IMR-90 (cell line): ENCODE measurements at regions not wholly inside any gene's neighbourhood (a gene's known extent, or its start where the extent isn't known, plus 50 kb on each side); places are given as distances from the start of the nearest gene placed in this dataset.

Source experiments
- ATAC-seq: fragments of 200-7000 bp; cut with Tn5 transposase; 2 replicates; pipeline ENCODE4 v1.9.1; 2020; ENCODE audit warnings: low read depth, mild to moderate bottlenecking, moderate library complexity
- BruUV-seq: library from RNA; stranded (reverse); fragments of 400-500 nt; replicated peaks from 2 replicates; lab custom pipeline; 2021; lab: Mats Ljungman, UMichigan
- CTCF ChIA-PET: fragments of 300-600 bp; formaldehyde crosslinking; extraction: SDS; loops from one replicate; lab custom pipeline; 2021; ENCODE audit warnings: antibody characterized with exemption; lab: Yijun Ruan, JAX
- POLR2A ChIA-PET: fragments of 300-600 bp; sonication (Branson Sonifier 250); formaldehyde crosslinking; loops from one replicate; lab custom pipeline; 2022; ENCODE audit warnings: antibody characterized with exemption; ENCODE audit not compliant: unreplicated experiment; lab: Charles Lee
- DNase-seq: peaks from one replicate; pipeline ENCODE4 v3.0.0; 2013
- H2AFZ ChIP-seq: replicated peaks from 2 replicates; pipeline ENCODE3; 2013; ENCODE audit warnings: low read length, mild to moderate bottlenecking; ENCODE audit not compliant: poor library complexity
- H2AK5ac ChIP-seq: 2 replicates; pipeline ENCODE4 v1.6.1; 2013; ENCODE audit warnings: low read depth, low read length, inconsistent platforms
- H2AK9ac ChIP-seq: replicated peaks from 2 replicates; pipeline ENCODE3; 2013; ENCODE audit warnings: mild to moderate bottlenecking, low read depth, low read length, moderate library complexity; ENCODE audit not compliant: poor library complexity
- H2BK120ac ChIP-seq: 2 replicates; pipeline ENCODE4 v1.6.1; 2013; ENCODE audit warnings: low read depth, low read length, inconsistent platforms
- H2BK15ac ChIP-seq: 3 replicates; pipeline ENCODE4 v1.6.1; 2013; ENCODE audit warnings: low read depth, low read length, inconsistent platforms
- H2BK20ac ChIP-seq: 2 replicates; pipeline ENCODE4 v1.6.1; 2013; ENCODE audit warnings: low read depth, mild to moderate bottlenecking, inconsistent platforms, low read length, moderate library complexity
- H2BK5ac ChIP-seq: 2 replicates; pipeline ENCODE4 v1.6.1; 2013; ENCODE audit warnings: mild to moderate bottlenecking, low read depth, low read length, inconsistent platforms; ENCODE audit not compliant: poor library complexity, severe bottlenecking
- H3K14ac ChIP-seq: replicated peaks from 2 replicates; pipeline ENCODE4 v1.6.1; 2013; ENCODE audit warnings: low read depth, low read length, inconsistent platforms
- H3K18ac ChIP-seq: 2 replicates; pipeline ENCODE4 v1.6.1; 2013; ENCODE audit warnings: low read depth, low read length, control low read depth
- H3K23ac ChIP-seq: 2 replicates; pipeline ENCODE4 v1.6.1; 2013; ENCODE audit warnings: low read depth, low read length, inconsistent platforms
- H3K27ac ChIP-seq: 2 replicates; pipeline ENCODE4 v1.5.1; 2013; ENCODE audit warnings: mild to moderate bottlenecking, control low read depth, low read length; ENCODE audit not compliant: insufficient read depth
- H3K27me3 ChIP-seq: 2 replicates; pipeline ENCODE4 v1.6.1; 2013; ENCODE audit warnings: low read length; ENCODE audit not compliant: control insufficient read depth, insufficient read depth
- H3K36me3 ChIP-seq: 2 replicates; pipeline ENCODE4 v1.6.1; 2013; ENCODE audit warnings: low read length, mixed read lengths; ENCODE audit not compliant: control insufficient read depth, insufficient read depth
- H3K4ac ChIP-seq: 2 replicates; pipeline ENCODE4 v1.6.1; 2013; ENCODE audit warnings: low read depth, low read length, inconsistent platforms
- H3K4me1 ChIP-seq: 2 replicates; pipeline ENCODE4 v1.6.1; 2013; ENCODE audit warnings: low read length, mixed read lengths; ENCODE audit not compliant: control insufficient read depth, insufficient read depth
- H3K4me2 ChIP-seq: 2 replicates; pipeline ENCODE4 v1.6.1; 2013; ENCODE audit warnings: low read depth, mild to moderate bottlenecking, control low read depth, low read length, moderate library complexity
- H3K4me3 ChIP-seq: 2 replicates; pipeline ENCODE4 v1.5.1; 2013; ENCODE audit warnings: low read depth, mild to moderate bottlenecking, control low read depth, low read length, moderate library complexity; ENCODE audit not compliant: insufficient read depth
- H3K56ac ChIP-seq: 2 replicates; pipeline ENCODE4 v1.6.1; 2013; ENCODE audit warnings: low read length, inconsistent platforms; ENCODE audit not compliant: insufficient read depth; ENCODE audit errors: extremely low read depth
- H3K79me1 ChIP-seq, 2 experiments: 2 replicates each; pipeline ENCODE4 v1.6.1; 2013; ENCODE audit warnings: low read length in 2 of 2, inconsistent platforms in 1 of 2, low read depth in 1 of 2
- H3K9ac ChIP-seq: 2 replicates; pipeline ENCODE4 v1.6.1; 2013; ENCODE audit warnings: low read depth, low read length, control low read depth
- H3K9me1 ChIP-seq: 2 replicates; pipeline ENCODE4 v1.6.1; 2013; ENCODE audit warnings: low read length, inconsistent platforms; ENCODE audit not compliant: insufficient read depth
- H3K9me3 ChIP-seq: 2 replicates; pipeline ENCODE4 v1.6.1; 2013; ENCODE audit warnings: low read length; ENCODE audit not compliant: control insufficient read depth, insufficient read depth
- H4K20me1 ChIP-seq: 2 replicates; pipeline ENCODE4 v1.6.1; 2013; ENCODE audit warnings: low read length, inconsistent platforms; ENCODE audit not compliant: insufficient read depth
- H4K5ac ChIP-seq: 2 replicates; pipeline ENCODE4 v1.6.1; 2013; ENCODE audit warnings: mild to moderate bottlenecking, low read depth, low read length, control low read depth
- H4K8ac ChIP-seq, 2 experiments: 2 replicates each; pipeline ENCODE4 v1.6.1; 2013; ENCODE audit warnings: low read depth in 2 of 2, low read length in 2 of 2, control low read depth in 1 of 2, inconsistent platforms in 1 of 2
- H4K91ac ChIP-seq: 2 replicates; pipeline ENCODE4 v1.6.1; 2013; ENCODE audit warnings: low read depth, low read length, inconsistent platforms; ENCODE audit not compliant: insufficient read depth
- BHLHE40 ChIP-seq: fragments of 150-350 bp; IDR thresholded peaks from 2 replicates; pipeline ENCODE4 v1.6.1; 2016; ENCODE audit warnings: mild to moderate bottlenecking, low read depth, low read length
- CEBPB ChIP-seq: IDR thresholded peaks from 2 replicates; pipeline ENCODE4 v1.6.1; 2012; ENCODE audit warnings: low read depth, low read length, improper control_type of control experiment
- CHD1 ChIP-seq: IDR thresholded peaks from 2 replicates; pipeline ENCODE4 v1.6.1; 2012; ENCODE audit warnings: low read depth, low read length, improper control_type of control experiment
- FOS ChIP-seq: fragments of 150-350 bp; IDR thresholded peaks from 2 replicates; pipeline ENCODE4 v1.6.1; 2016; ENCODE audit warnings: low read depth, low read length
- MAFK ChIP-seq: IDR thresholded peaks from 2 replicates; pipeline ENCODE4 v1.6.1; 2012; ENCODE audit warnings: low read depth, low read length, improper control_type of control experiment
- MAZ ChIP-seq: IDR thresholded peaks from 2 replicates; pipeline ENCODE4 v1.6.1; 2012; ENCODE audit warnings: low read depth, mild to moderate bottlenecking, low read length, improper control_type of control experiment, moderate library complexity, borderline replicate concordance
- MXI1 ChIP-seq: IDR thresholded peaks from 2 replicates; pipeline ENCODE4 v1.6.1; 2012; ENCODE audit warnings: low read depth, mild to moderate bottlenecking, low read length, moderate library complexity, borderline replicate concordance
- NFE2L2 ChIP-seq: fragments of 150-350 bp; IDR thresholded peaks from 2 replicates; pipeline ENCODE4 v1.6.1; 2016; ENCODE audit warnings: low read depth, mild to moderate bottlenecking, low read length
- POLR2A ChIP-seq: IDR thresholded peaks from 2 replicates; pipeline ENCODE4 v1.6.1; 2012; ENCODE audit warnings: mild to moderate bottlenecking, low read depth, low read length
- RAD21 ChIP-seq: IDR thresholded peaks from 2 replicates; pipeline ENCODE4 v1.6.1; 2012; ENCODE audit warnings: low read length, improper control_type of control experiment
- RCOR1 ChIP-seq: IDR thresholded peaks from 2 replicates; pipeline ENCODE4 v1.6.1; 2012; ENCODE audit warnings: mild to moderate bottlenecking, low read length, improper control_type of control experiment; ENCODE audit not compliant: insufficient replicate concordance
- RFX5 ChIP-seq: IDR thresholded peaks from 2 replicates; pipeline ENCODE4 v1.8.0; 2012; ENCODE audit warnings: low read depth, mild to moderate bottlenecking, low read length, moderate library complexity
- SMC3 ChIP-seq: fragments of 150-350 bp; IDR thresholded peaks from 2 replicates; pipeline ENCODE4 v1.6.1; 2016; ENCODE audit warnings: low read depth, mild to moderate bottlenecking, antibody characterized with exemption, low read length, moderate library complexity
- WGBS, 2 experiments: methylation state at CpG; one replicate each; pipeline versions ENCODE4 v1.1.5 to v1.1.7; 2013; ENCODE audit warnings: missing lambda C conversion rate in 2 of 2; ENCODE audit not compliant: insufficient read length in 1 of 2; ENCODE audit errors: extremely low coverage in 2 of 2; 5-methylcytosine and 5-hydroxymethylcytosine counted together
- dilution Hi-C: fragments of 300-500 bp; cut with HindIII; formaldehyde crosslinking; loops from one replicate; pipeline ENCODE4 v1.14.3; 2018; ENCODE audit warnings: low sequenced_read_pairs; ENCODE audit not compliant: unreplicated experiment
- in situ Hi-C: fragments of 300-500 bp; cut with MboI; formaldehyde crosslinking; loops from 3 replicates; pipeline ENCODE4 v1.14.3; 2019; ENCODE audit warnings: low sequenced_read_pairs, inconsistent platforms, mixed read lengths
- intact Hi-C: fragments of 100-400 bp; cut with micrococcal nuclease; formaldehyde crosslinking; loops from 2 replicates; pipeline ENCODE4 v1.10.0; 2022
- TF ChIP-seq, protein P1 (sequence below): conservative IDR thresholded peaks from 2 replicates; pipeline ENCODE4 v1.5.1; 2012; ENCODE audit warnings: mild to moderate bottlenecking, low read depth, low read length, improper control_type of control experiment
- TF ChIP-seq, protein P2 (sequence below): fragments of 150-350 bp; IDR thresholded peaks from 2 replicates; pipeline ENCODE4 v1.6.1; 2016; ENCODE audit warnings: low read depth, mild to moderate bottlenecking, low read length, moderate library complexity, borderline replicate concordance
- TF ChIP-seq, protein P3 (sequence below): fragments of 150-350 bp; IDR thresholded peaks from 2 replicates; pipeline ENCODE4 v1.6.1; 2017; ENCODE audit warnings: mild to moderate bottlenecking, antibody characterized with exemption, low read length, low read depth

DNA sequence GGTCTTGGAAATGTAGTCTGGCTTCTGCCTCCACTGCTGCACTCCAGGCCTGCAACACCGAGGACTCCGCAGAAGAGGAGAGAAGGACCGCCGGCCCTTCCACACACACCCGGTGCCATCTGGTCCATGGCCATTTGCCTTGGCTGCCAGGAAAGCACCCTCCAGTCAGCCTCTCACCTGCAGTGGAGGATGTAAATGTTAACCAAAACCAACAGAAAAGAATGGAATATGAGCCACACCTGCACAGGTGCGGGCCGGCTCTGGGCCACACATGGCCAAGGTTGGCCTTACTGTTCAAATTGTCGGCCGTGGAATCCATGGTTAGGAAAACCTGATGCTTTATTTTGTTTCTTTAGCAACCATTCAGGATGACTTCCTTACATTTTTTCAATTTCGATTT is 178.3 kb upstream of the C2CD4B start:
- Histone ChIP-seq H3K14ac (no peak overlapping the region), H4K20me1 (no peaks in the 10 kb centered on the region), H4K91ac (no peak overlapping the region), H2BK15ac (no peak overlapping the region), H3K56ac (no peak overlapping the region), H3K79me1 (no peaks in the 10 kb centered on the region), H3K9ac (no peak overlapping the region), H2BK120ac (no peak overlapping the region), H2AFZ (no peak overlapping the region), H3K4me3 (no peak overlapping the region), H3K18ac (no peak overlapping the region), H2BK5ac (no peak overlapping the region), H3K9me1 (no peaks in the 10 kb centered on the region; the same call in 1 of the 2 replicates), H3K4me2 (no peak overlapping the region), H3K36me3 (no peaks in the 10 kb centered on the region), H3K27me3 (peaks cover 15% of the 10 kb centered on the region), H2AK5ac (no peak overlapping the region), H3K23ac (no peak overlapping the region), H3K4ac (no peak overlapping the region), H3K4me1 (no peaks in the 10 kb centered on the region; the same call in 1 of the 2 replicates), H4K8ac (no peak overlapping the region), H2BK20ac (no peak overlapping the region), H4K5ac (no peak overlapping the region), H2AK9ac (no peak overlapping the region), H3K9me3 (no peaks in the 10 kb centered on the region), H3K27ac (no peak overlapping the region)
- dilution Hi-C loops (no loop called here), intact Hi-C loops (no loop called here), in situ Hi-C loops (no loop called here)
- TF ChIP-seq FOS (no peak), POLR2A (no peak), NFE2L2 (no peak), RCOR1 (no peak), MAZ (no peak), MXI1 (no peak), BHLHE40 (no peak), RFX5 (no peak), SMC3 (no peak), CEBPB (no peak), MAFK (no peak), RAD21 (no peak), CHD1 (no peak)
- TF ChIP-seq, protein P1, sequence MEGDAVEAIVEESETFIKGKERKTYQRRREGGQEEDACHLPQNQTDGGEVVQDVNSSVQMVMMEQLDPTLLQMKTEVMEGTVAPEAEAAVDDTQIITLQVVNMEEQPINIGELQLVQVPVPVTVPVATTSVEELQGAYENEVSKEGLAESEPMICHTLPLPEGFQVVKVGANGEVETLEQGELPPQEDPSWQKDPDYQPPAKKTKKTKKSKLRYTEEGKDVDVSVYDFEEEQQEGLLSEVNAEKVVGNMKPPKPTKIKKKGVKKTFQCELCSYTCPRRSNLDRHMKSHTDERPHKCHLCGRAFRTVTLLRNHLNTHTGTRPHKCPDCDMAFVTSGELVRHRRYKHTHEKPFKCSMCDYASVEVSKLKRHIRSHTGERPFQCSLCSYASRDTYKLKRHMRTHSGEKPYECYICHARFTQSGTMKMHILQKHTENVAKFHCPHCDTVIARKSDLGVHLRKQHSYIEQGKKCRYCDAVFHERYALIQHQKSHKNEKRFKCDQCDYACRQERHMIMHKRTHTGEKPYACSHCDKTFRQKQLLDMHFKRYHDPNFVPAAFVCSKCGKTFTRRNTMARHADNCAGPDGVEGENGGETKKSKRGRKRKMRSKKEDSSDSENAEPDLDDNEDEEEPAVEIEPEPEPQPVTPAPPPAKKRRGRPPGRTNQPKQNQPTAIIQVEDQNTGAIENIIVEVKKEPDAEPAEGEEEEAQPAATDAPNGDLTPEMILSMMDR = no peak
- TF ChIP-seq, protein P2, sequence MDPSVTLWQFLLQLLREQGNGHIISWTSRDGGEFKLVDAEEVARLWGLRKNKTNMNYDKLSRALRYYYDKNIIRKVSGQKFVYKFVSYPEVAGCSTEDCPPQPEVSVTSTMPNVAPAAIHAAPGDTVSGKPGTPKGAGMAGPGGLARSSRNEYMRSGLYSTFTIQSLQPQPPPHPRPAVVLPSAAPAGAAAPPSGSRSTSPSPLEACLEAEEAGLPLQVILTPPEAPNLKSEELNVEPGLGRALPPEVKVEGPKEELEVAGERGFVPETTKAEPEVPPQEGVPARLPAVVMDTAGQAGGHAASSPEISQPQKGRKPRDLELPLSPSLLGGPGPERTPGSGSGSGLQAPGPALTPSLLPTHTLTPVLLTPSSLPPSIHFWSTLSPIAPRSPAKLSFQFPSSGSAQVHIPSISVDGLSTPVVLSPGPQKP = no peak
- TF ChIP-seq, protein P3, sequence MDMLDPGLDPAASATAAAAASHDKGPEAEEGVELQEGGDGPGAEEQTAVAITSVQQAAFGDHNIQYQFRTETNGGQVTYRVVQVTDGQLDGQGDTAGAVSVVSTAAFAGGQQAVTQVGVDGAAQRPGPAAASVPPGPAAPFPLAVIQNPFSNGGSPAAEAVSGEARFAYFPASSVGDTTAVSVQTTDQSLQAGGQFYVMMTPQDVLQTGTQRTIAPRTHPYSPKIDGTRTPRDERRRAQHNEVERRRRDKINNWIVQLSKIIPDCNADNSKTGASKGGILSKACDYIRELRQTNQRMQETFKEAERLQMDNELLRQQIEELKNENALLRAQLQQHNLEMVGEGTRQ = no peak
- BruUV-seq = no TSS peak
- DNase-seq (no peak), ATAC-seq (no peak)
- WGBS, 2 experiments = no CpG with 5 or more reads among the region's 10 CpGs
- POLR2A ChIA-PET = no interaction called here
- CTCF ChIA-PET = interaction anchor here (0.7 kb wide), 1 partner anchor 15 kb away, joined by 3 read pairs; no protein-coding TSS in a partner anchor
